Colonic mucosa (tissue), 4 donors: ENCODE measurements at regions not wholly inside any gene's neighbourhood (a gene's known extent, or its start where the extent isn't known, plus 50 kb on each side); places are given as distances from the start of the nearest gene placed in this dataset.

ENCODE experiments used
- DNase-seq: peaks from one replicate; pipeline ENCODE4 v3.0.0-alpha.2; 2020
- H3K27ac ChIP-seq: fragments of 200-600 bp; one replicate; pipeline ENCODE4 v1.8.0; 2021
- H3K27me3 ChIP-seq: fragments of 200-600 bp; one replicate; pipeline ENCODE4 v1.8.0; 2021
- H3K36me3 ChIP-seq: fragments of 200-600 bp; one replicate; pipeline ENCODE4 v1.8.0; 2021
- H3K4me1 ChIP-seq: fragments of 200-600 bp; one replicate; pipeline ENCODE4 v1.8.0; 2021; ENCODE audit warnings: mild to moderate bottlenecking
- H3K4me3 ChIP-seq: fragments of 200-600 bp; one replicate; pipeline ENCODE4 v1.8.0; 2021
- H3K9ac ChIP-seq, 2 donors: one replicate each; pipeline ENCODE4 v1.7.0; 2013; ENCODE audit warnings: control low read depth in 2 of 2, low read depth in 2 of 2, low read length in 2 of 2
- H3K9me3 ChIP-seq: fragments of 200-600 bp; one replicate; pipeline ENCODE4 v1.8.0; 2021
- CTCF ChIP-seq: fragments of 200-600 bp; IDR thresholded peaks from one replicate; pipeline ENCODE4 v1.8.0; 2022; ENCODE audit warnings: antibody characterized with exemption, mild to moderate bottlenecking
- intact Hi-C: fragments of 100-400 bp; cut with DNase I; formaldehyde crosslinking; loops from one replicate; pipeline ENCODE4 v1.14.1; 2022
- donor health status: healthy.
- donor health status: DM: no; HTN: no; CAD: no.
- donor health status: DM: no; HTN: no; CAD: no.

- Histone ChIP-seq H3K9ac (no peak overlapping the region), H3K4me1 (no peaks in the 10 kb centered on the region), H3K27me3 (no peaks in the 10 kb centered on the region), H3K4me3 (no peak overlapping the region), H3K9me3 (no peaks in the 10 kb centered on the region), H3K27ac (no peak overlapping the region), H3K36me3 (no peaks in the 10 kb centered on the region)
- TF ChIP-seq CTCF, result no peak
- no peak for DNase-seq
- intact Hi-C loops, result no loop called here
Measured at GRCh38 chr21:24825348-24825747, 781.9 kb downstream of the MRPL39 start.

- no peaks in the 10 kb centered on the region for H3K9me3 ChIP-seq
- no peaks in the 10 kb centered on the region for H3K4me1 ChIP-seq
- no peaks in the 10 kb centered on the region for H3K36me3 ChIP-seq
- no peak for DNase-seq
- no peak overlapping the region for H3K4me3 ChIP-seq
- no peaks in the 10 kb centered on the region for H3K27me3 ChIP-seq
- intact Hi-C loops, result no loop called here
- no peak overlapping the region for H3K27ac ChIP-seq
- no peak overlapping the region for H3K9ac ChIP-seq
- no peak for TF ChIP-seq CTCF
Measured at GRCh38 chr21:24824209-24824608, 783.1 kb downstream of the MRPL39 start.

- Histone ChIP-seq H3K27ac (no peak overlapping the region), H3K4me1 (no peaks in the 10 kb centered on the region), H3K4me3 (no peak overlapping the region), H3K9me3 (no peaks in the 10 kb centered on the region), H3K27me3 (no peaks in the 10 kb centered on the region), H3K36me3 (no peaks in the 10 kb centered on the region), H3K9ac (no peak overlapping the region)
- DNase-seq, result no peak
- TF ChIP-seq CTCF, result no peak
- intact Hi-C loops, result no loop called here
Measured at GRCh38 chr21:24823247-24823646, 784.0 kb downstream of the MRPL39 start.

GRCh38 chr21:24785033-24785432, 822.2 kb downstream of the MRPL39 start:
- Histone ChIP-seq H3K4me1 (no peaks in the 10 kb centered on the region), H3K36me3 (no peaks in the 10 kb centered on the region), H3K9ac (no peak overlapping the region), H3K9me3 (no peaks in the 10 kb centered on the region), H3K27ac (no peak overlapping the region), H3K27me3 (no peaks in the 10 kb centered on the region), H3K4me3 (no peak overlapping the region)
- DNase-seq, result no peak
- intact Hi-C loops, result no loop called here
- TF ChIP-seq CTCF, result no peak

GRCh38 chr21:24781146-24781545, 826.1 kb downstream of the MRPL39 start:
- H3K9me3 ChIP-seq, result no peaks in the 10 kb centered on the region
- H3K4me1 ChIP-seq, result no peaks in the 10 kb centered on the region
- H3K27ac ChIP-seq, result no peak overlapping the region
- H3K4me3 ChIP-seq, result no peak overlapping the region
- intact Hi-C loops, result no loop called here
- no peak for DNase-seq
- H3K36me3 ChIP-seq, result no peaks in the 10 kb centered on the region
- TF ChIP-seq CTCF, result no peak
- no peak overlapping the region for H3K9ac ChIP-seq
- no peaks in the 10 kb centered on the region for H3K27me3 ChIP-seq
